B cell (primary cell): ENCODE measurements at regions not wholly inside any gene's neighbourhood (a gene's known extent, or its start where the extent isn't known, plus 50 kb on each side); places are given as distances from the start of the nearest gene placed in this dataset.

ENCODE experiments used
- EZH2 ChIP-seq: IDR thresholded peaks from 2 replicates; pipeline ENCODE4 v1.6.1; 2012; ENCODE audit warnings: borderline replicate concordance, low read depth, mild to moderate bottlenecking, moderate library complexity, low read length; ENCODE audit not compliant: insufficient read depth, poor library complexity, severe bottlenecking
- TF ChIP-seq, protein P1 (sequence below): fragments of 200-600 bp; IDR thresholded peaks from one replicate; pipeline ENCODE4 v1.8.0; 2022; ENCODE audit warnings: antibody characterized with exemption, mild to moderate bottlenecking

DNA sequence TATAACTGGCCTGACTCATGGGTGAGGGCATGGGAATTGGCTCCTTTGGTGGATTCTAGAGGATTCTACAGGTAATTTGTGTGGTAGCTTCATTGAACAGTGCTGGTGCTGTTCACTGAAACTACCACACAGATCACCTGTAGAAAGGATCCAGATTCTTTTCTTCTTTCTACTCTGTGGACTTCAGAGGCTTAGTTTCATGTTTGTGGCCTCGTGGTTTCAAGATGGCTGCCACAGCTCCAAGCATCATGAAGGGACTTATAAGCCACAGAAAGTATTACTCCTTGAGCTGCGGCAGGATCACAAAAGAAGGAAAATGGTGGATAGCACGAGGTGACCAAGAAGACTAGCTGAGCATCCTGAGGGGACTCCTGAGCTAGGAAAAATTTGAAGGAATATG is 88.9 kb downstream of the ADCYAP1 start:
- TF ChIP-seq, protein P1, sequence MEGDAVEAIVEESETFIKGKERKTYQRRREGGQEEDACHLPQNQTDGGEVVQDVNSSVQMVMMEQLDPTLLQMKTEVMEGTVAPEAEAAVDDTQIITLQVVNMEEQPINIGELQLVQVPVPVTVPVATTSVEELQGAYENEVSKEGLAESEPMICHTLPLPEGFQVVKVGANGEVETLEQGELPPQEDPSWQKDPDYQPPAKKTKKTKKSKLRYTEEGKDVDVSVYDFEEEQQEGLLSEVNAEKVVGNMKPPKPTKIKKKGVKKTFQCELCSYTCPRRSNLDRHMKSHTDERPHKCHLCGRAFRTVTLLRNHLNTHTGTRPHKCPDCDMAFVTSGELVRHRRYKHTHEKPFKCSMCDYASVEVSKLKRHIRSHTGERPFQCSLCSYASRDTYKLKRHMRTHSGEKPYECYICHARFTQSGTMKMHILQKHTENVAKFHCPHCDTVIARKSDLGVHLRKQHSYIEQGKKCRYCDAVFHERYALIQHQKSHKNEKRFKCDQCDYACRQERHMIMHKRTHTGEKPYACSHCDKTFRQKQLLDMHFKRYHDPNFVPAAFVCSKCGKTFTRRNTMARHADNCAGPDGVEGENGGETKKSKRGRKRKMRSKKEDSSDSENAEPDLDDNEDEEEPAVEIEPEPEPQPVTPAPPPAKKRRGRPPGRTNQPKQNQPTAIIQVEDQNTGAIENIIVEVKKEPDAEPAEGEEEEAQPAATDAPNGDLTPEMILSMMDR: no peak
- no peak for TF ChIP-seq EZH2
